ENCODE measurements at regions not wholly inside any gene's neighbourhood (a gene's known extent, or its start where the extent isn't known, plus 50 kb on each side); places are given as distances from the start of the nearest gene placed in this dataset.
"Not testable (repeated sequence)": the region's sequence is repeated elsewhere in the genome, so short reads cannot be mapped to it uniquely, and the experiment has no call there.

GRCh38 chr12:60801166-60801565 is 1205.3 kb downstream of the SLC16A7 start:
- not testable (repeated sequence) for TF ChIP-seq CTCF (IDR thresholded peaks at IDR 0.05; ENCODE audit: low read depth, low read length, poor library complexity, severe bottlenecking); EZH2phosphoT487 (IDR thresholded peaks at IDR 0.05; ENCODE audit: borderline replicate concordance, low read length)

Measured in DOHH2 (cell line).